ENCODE measurements at regions not wholly inside any gene's neighbourhood (a gene's known extent, or its start where the extent isn't known, plus 50 kb on each side); places are given as distances from the start of the nearest gene placed in this dataset.

GRCh38 chr15:96672629-96673028, 342.1 kb downstream of the NR2F2 start:
- H3K4me3 ChIP-seq (ENCODE audit: low read depth, low read length): no peak overlapping the region
- ChIA-PET CTCF (no interaction called here), POLR2A (no interaction called here)
- no peak for TF ChIP-seq CTCF (IDR thresholded peaks at IDR 0.05; ENCODE audit: low read depth, low read length)
- H3K27ac ChIP-seq (ENCODE audit: low read depth, low read length): no peak overlapping the region
- H3K27me3 ChIP-seq (ENCODE audit: control insufficient read depth, insufficient read depth, low read length): no peaks in the 10 kb centered on the region
- DNase-seq (ENCODE audit: low read depth, low spot score): no peak
- peaks cover 3% of the 10 kb centered on the region; the same call in 1 of the 2 replicates for H3K9me3 ChIP-seq (ENCODE audit: control insufficient read depth, insufficient read depth, low read length)

- H3K9me3 ChIP-seq (ENCODE audit: control insufficient read depth, insufficient read depth, low read length): no peaks in the 10 kb centered on the region
- no peaks in the 10 kb centered on the region for H3K27me3 ChIP-seq (ENCODE audit: control insufficient read depth, insufficient read depth, low read length)
- POLR2A ChIA-PET: no interaction called here
- no peak for TF ChIP-seq CTCF (IDR thresholded peaks at IDR 0.05; ENCODE audit: low read depth, low read length)
- H3K27ac ChIP-seq (ENCODE audit: low read depth, low read length): no peak overlapping the region
- CTCF ChIA-PET: no interaction called here
- no peak for DNase-seq (ENCODE audit: low read depth, low spot score)
- no peak overlapping the region for H3K4me3 ChIP-seq (ENCODE audit: low read depth, low read length)
Observed at GRCh38 chr15:96678386-96678785, 347.9 kb downstream of the NR2F2 start.

- DNase-seq (ENCODE audit: low read depth, low spot score): no peak
- ChIA-PET POLR2A (no interaction called here), CTCF (no interaction called here)
- no peak for TF ChIP-seq CTCF (IDR thresholded peaks at IDR 0.05; ENCODE audit: low read depth, low read length)
- H3K9me3 ChIP-seq (ENCODE audit: control insufficient read depth, insufficient read depth, low read length): no peaks in the 10 kb centered on the region
- no peak overlapping the region for H3K4me3 ChIP-seq (ENCODE audit: low read depth, low read length)
- no peak overlapping the region for H3K27ac ChIP-seq (ENCODE audit: low read depth, low read length)
- no peaks in the 10 kb centered on the region for H3K27me3 ChIP-seq (ENCODE audit: control insufficient read depth, insufficient read depth, low read length)
Observed at GRCh38 chr15:96687388-96688107, 357.0 kb downstream of the NR2F2 start.

GRCh38 chr15:96690733-96691132, 360.2 kb downstream of the NR2F2 start:
- ChIA-PET CTCF (no interaction called here), POLR2A (no interaction called here)
- Histone ChIP-seq H3K27me3 (ENCODE audit: control insufficient read depth, insufficient read depth, low read length) (no peaks in the 10 kb centered on the region), H3K4me3 (ENCODE audit: low read depth, low read length) (no peak overlapping the region), H3K27ac (ENCODE audit: low read depth, low read length) (no peak overlapping the region), H3K9me3 (ENCODE audit: control insufficient read depth, insufficient read depth, low read length) (no peaks in the 10 kb centered on the region)
- no peak for TF ChIP-seq CTCF (IDR thresholded peaks at IDR 0.05; ENCODE audit: low read depth, low read length)
- DNase-seq (ENCODE audit: low read depth, low spot score): no peak

- ChIA-PET CTCF (no interaction called here), POLR2A (no interaction called here)
- H3K4me3 ChIP-seq (ENCODE audit: low read depth, low read length): no peak overlapping the region
- TF ChIP-seq CTCF (IDR thresholded peaks at IDR 0.05; ENCODE audit: low read depth, low read length): no peak
- H3K27ac ChIP-seq (ENCODE audit: low read depth, low read length): no peak overlapping the region
- DNase-seq (ENCODE audit: low read depth, low spot score): no peak
- H3K27me3 ChIP-seq (ENCODE audit: control insufficient read depth, insufficient read depth, low read length): no peaks in the 10 kb centered on the region
- no peaks in the 10 kb centered on the region for H3K9me3 ChIP-seq (ENCODE audit: control insufficient read depth, insufficient read depth, low read length)
Observed at GRCh38 chr15:96692826-96693225, 362.3 kb downstream of the NR2F2 start.
